ENCODE measurements at regions not wholly inside any gene's neighbourhood (a gene's known extent, or its start where the extent isn't known, plus 50 kb on each side); places are given as distances from the start of the nearest gene placed in this dataset.

- TF ChIP-seq EZH2 (IDR thresholded peaks at IDR 0.05; ENCODE audit: low read length) (no peak), CTCF (optimal IDR thresholded peaks at IDR 0.05 in 1 of 3, IDR thresholded peaks at IDR 0.05 in 1 of 3, conservative IDR thresholded peaks at IDR 0.05 in 1 of 3; ENCODE audit: extremely low read depth in 1 of 3, insufficient read depth in 2 of 3, low read length in 3 of 3) (no peak)
These were observed 379.7 kb downstream of the MAT2B start for GRCh38 chr5:163885117-163885516.

DNA sequence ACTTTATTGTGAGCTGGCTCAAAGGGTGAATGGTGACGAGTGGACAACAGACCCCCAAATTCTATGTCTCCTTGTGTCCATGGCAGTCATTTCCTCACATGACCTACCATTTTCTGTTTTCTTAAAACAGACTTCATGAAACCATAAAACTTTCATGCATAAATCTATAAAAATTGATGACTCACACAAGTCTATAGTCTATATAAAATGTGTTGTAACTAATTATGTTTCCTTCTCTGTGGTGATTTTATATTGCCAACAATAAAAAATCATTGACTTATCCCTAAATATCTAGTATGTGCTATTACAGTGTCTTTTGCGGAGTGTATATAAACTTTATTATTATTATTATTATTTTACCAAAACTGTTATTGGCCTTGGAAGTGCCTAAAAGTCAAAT lies 382.4 kb downstream of the MAT2B start:
- Histone ChIP-seq H3K4me2 (ENCODE audit: control insufficient read depth, extremely low read depth, insufficient read depth, low read depth, low read length) (no peak overlapping the region), H3K79me2 (ENCODE audit: control insufficient read depth, insufficient read depth, low read length) (no peaks in the 10 kb centered on the region), H2AFZ (ENCODE audit: control insufficient read depth, low read length) (no peak overlapping the region), H3K27ac (ENCODE audit: control insufficient read depth, insufficient read depth, low read length) (no peak overlapping the region), H4K20me1 (ENCODE audit: control insufficient read depth, extremely low read depth, insufficient read depth, low read length) (no peaks in the 10 kb centered on the region), H3K36me3 (ENCODE audit: control insufficient read depth in 2 of 2, extremely low read depth in 1 of 2, insufficient read depth in 2 of 2, low read length in 2 of 2) (no peaks in the 10 kb centered on the region), H3K9me3 (ENCODE audit: control insufficient read depth, low read depth, low read length) (no peaks in the 10 kb centered on the region), H3K9me1 (ENCODE audit: control insufficient read depth, extremely low read depth, insufficient read depth, low read length) (no peaks in the 10 kb centered on the region), H3K4me1 (ENCODE audit: control insufficient read depth, extremely low read depth, insufficient read depth, low read length) (no peaks in the 10 kb centered on the region), H3K27me3 (ENCODE audit: control insufficient read depth, extremely low read depth, insufficient read depth, low read length) (no peaks in the 10 kb centered on the region), H3K4me3 (ENCODE audit: control insufficient read depth in 2 of 3, extremely low read depth in 1 of 3, insufficient read depth in 2 of 3, low read depth in 1 of 3, low read length in 3 of 3) (no peak overlapping the region), H3K9ac (ENCODE audit: control insufficient read depth, extremely low read depth, insufficient read depth, low read length) (no peak overlapping the region)
- no peak for DNase-seq (ENCODE audit: low read depth, low spot score)
- TF ChIP-seq CTCF (optimal IDR thresholded peaks at IDR 0.05 in 1 of 3, IDR thresholded peaks at IDR 0.05 in 1 of 3, conservative IDR thresholded peaks at IDR 0.05 in 1 of 3; ENCODE audit: extremely low read depth in 1 of 3, insufficient read depth in 2 of 3, low read length in 3 of 3) (no peak), EZH2 (IDR thresholded peaks at IDR 0.05; ENCODE audit: low read length) (no peak)
- no peak for FAIRE-seq
- dilution Hi-C loops (cut with MboI; ENCODE audit: extremely low pct_ligation_motif_present, low sequenced_read_pairs): no loop called here

More at GRCh38 chr5:163885117-163885516, 379.7 kb downstream of the MAT2B start:
- no peak overlapping the region for H3K9ac ChIP-seq (ENCODE audit: control insufficient read depth, extremely low read depth, insufficient read depth, low read length)
- H3K79me2 ChIP-seq (ENCODE audit: control insufficient read depth, insufficient read depth, low read length): no peaks in the 10 kb centered on the region
- FAIRE-seq (no peak), DNase-seq (ENCODE audit: low read depth, low spot score) (no peak)
- H3K4me2 ChIP-seq (ENCODE audit: control insufficient read depth, extremely low read depth, insufficient read depth, low read depth, low read length): no peak overlapping the region
- H3K4me3 ChIP-seq (ENCODE audit: control insufficient read depth in 2 of 3, extremely low read depth in 1 of 3, insufficient read depth in 2 of 3, low read depth in 1 of 3, low read length in 3 of 3): no peak overlapping the region
- H3K27ac ChIP-seq (ENCODE audit: control insufficient read depth, insufficient read depth, low read length): no peak overlapping the region
- H3K36me3 ChIP-seq (ENCODE audit: control insufficient read depth in 2 of 2, extremely low read depth in 1 of 2, insufficient read depth in 2 of 2, low read length in 2 of 2): no peaks in the 10 kb centered on the region
- no peaks in the 10 kb centered on the region for H4K20me1 ChIP-seq (ENCODE audit: control insufficient read depth, extremely low read depth, insufficient read depth, low read length)
- dilution Hi-C loops (cut with MboI; ENCODE audit: extremely low pct_ligation_motif_present, low sequenced_read_pairs): no loop called here
- H3K9me3 ChIP-seq (ENCODE audit: control insufficient read depth, low read depth, low read length): no peaks in the 10 kb centered on the region
- H3K9me1 ChIP-seq (ENCODE audit: control insufficient read depth, extremely low read depth, insufficient read depth, low read length): no peaks in the 10 kb centered on the region
- no peaks in the 10 kb centered on the region for H3K4me1 ChIP-seq (ENCODE audit: control insufficient read depth, extremely low read depth, insufficient read depth, low read length)
- no peak overlapping the region for H2AFZ ChIP-seq (ENCODE audit: control insufficient read depth, low read length)
- no peaks in the 10 kb centered on the region for H3K27me3 ChIP-seq (ENCODE audit: control insufficient read depth, extremely low read depth, insufficient read depth, low read length)

Measured in keratinocyte (primary cell).